Fibroblast of villous mesenchyme (primary cell): ENCODE measurements at regions not wholly inside any gene's neighbourhood (a gene's known extent, or its start where the extent isn't known, plus 50 kb on each side); places are given as distances from the start of the nearest gene placed in this dataset.

Experiments used
- DNase-seq: peaks from one replicate; pipeline ENCODE4 v3.0.0-alpha.2; 2010; ENCODE audit warnings: low read depth
- H3K4me3 ChIP-seq: 2 replicates; pipeline ENCODE4 v1.5.1; 2011; ENCODE audit warnings: low read depth, mild to moderate bottlenecking, low read length
- TF ChIP-seq, protein P1 (sequence below): IDR thresholded peaks from 2 replicates; pipeline ENCODE4 v1.5.1; 2012; ENCODE audit warnings: low read depth, mild to moderate bottlenecking, low read length; ENCODE audit not compliant: insufficient read depth

DNA sequence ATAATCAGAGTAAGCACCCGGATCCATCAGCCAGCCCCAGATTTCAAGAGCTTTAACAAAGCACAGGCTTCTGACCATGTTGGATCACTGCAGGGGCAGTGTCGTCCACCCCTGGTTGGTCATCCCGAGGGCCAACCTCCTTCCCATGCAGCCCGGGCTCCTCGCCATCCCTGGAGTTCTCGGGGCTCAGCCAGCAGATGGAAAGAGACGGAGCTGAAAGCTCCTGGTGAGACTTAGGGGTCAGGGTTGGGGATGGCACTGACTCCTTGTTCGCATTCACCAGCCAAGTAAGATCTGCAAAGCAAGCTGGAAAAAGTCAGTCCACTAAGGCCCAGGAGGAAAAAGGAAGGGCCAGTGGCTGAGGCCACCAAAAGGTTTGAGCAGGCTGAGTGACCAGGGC is 888.9 kb downstream of the BRD1 start:
- TF ChIP-seq, protein P1, sequence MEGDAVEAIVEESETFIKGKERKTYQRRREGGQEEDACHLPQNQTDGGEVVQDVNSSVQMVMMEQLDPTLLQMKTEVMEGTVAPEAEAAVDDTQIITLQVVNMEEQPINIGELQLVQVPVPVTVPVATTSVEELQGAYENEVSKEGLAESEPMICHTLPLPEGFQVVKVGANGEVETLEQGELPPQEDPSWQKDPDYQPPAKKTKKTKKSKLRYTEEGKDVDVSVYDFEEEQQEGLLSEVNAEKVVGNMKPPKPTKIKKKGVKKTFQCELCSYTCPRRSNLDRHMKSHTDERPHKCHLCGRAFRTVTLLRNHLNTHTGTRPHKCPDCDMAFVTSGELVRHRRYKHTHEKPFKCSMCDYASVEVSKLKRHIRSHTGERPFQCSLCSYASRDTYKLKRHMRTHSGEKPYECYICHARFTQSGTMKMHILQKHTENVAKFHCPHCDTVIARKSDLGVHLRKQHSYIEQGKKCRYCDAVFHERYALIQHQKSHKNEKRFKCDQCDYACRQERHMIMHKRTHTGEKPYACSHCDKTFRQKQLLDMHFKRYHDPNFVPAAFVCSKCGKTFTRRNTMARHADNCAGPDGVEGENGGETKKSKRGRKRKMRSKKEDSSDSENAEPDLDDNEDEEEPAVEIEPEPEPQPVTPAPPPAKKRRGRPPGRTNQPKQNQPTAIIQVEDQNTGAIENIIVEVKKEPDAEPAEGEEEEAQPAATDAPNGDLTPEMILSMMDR: no peak

DNA sequence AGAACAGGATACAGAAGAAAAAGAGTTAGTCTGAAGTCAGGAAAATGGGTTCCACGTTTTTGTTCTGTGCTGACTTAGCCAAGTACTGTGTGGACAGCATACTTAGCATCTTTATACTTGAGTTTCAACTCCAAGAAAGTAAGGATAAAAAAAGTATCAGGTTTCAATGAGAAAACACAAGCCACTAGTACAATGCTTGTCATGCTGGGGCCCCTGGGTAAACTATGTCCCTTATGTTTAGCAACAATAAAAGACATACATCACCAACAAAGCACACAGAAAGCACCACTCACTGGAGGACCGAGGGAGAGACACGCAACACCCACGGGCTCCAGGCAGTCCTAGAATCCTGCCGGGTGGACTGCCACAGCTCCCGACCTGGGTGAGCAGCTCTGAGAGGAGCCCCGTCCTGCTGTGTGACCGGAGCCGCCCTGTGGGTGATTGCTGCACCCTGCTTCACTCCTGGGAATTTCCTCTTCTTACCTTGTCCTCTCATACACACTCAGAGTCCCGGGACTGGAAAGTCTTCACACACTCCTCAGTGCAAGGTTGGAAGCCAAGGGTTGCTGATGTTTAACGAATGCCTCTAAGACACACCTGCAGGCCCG is 890.5 kb downstream of the BRD1 start:
- DNase-seq: no peak
- H3K4me3 ChIP-seq: no peak overlapping the region
- TF ChIP-seq, protein P1: no peak

More for the DNA sequence above, 888.9 kb downstream of the BRD1 start:
- no peak for DNase-seq
- no peak overlapping the region for H3K4me3 ChIP-seq

DNA sequence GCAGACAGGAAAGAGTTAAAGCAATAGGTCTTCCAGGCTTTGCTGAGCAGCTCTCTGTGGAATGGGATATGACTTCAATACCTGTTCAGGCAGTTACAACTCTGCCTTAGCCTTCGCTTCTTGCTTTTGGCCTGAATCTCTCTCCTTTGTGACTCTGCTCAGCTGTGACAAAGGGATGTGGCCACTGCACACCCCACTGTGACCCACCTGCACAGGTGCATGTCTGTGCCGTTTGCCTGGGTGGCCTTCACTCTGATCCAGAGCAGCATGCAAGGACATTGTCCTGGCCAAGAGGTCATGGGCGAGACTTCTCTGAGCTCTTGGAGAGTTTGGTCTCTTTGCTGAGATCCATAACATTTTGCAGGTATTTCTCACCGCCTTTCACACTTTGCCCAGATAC is 891.3 kb downstream of the BRD1 start:
- H3K4me3 ChIP-seq: no peak overlapping the region
- no peak for DNase-seq
- TF ChIP-seq, protein P1: no peak

DNA sequence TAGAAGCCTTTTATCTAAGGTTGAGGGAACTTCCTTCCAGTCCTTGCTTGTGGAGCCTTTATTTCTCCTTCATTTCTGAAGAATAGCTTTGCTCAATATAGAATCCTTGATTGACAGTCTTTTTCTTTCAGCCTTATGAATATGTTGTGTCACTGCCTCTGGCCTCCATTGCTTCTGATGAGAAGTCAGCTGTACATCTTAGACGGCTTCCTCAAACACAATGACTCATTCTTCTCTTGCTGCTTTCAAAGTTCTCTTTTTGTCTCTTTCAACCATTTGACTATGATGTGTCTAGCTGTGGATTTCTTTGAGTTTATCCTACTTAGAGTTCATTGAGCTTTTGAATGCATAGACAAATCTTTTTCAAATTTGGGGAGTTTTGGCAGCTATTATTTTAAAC is 893.2 kb downstream of the BRD1 start:
- no peak overlapping the region for H3K4me3 ChIP-seq
- TF ChIP-seq, protein P1: no peak
- no peak for DNase-seq

DNA sequence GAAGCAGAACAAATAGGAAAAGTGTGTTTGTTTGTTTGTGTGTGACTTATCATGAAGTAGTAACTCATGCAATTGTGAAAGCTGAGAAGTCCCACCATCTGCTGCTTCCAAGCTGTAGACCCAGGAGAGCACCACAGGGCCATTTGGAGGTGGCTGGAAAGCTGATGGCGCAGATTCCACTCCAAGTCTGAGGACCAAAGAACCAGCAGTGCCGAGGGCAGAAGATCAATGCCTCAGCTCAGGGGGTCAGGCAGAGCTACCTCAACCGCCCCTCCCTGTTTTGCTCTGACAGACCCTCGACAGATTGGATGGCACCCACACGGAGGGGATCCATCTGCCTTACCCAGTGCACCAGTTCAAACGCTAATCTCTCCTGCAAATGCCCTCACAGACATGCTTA is 896.2 kb downstream of the BRD1 start:
- H3K4me3 ChIP-seq: no peak overlapping the region
- DNase-seq: no peak
- TF ChIP-seq, protein P1: no peak

DNA sequence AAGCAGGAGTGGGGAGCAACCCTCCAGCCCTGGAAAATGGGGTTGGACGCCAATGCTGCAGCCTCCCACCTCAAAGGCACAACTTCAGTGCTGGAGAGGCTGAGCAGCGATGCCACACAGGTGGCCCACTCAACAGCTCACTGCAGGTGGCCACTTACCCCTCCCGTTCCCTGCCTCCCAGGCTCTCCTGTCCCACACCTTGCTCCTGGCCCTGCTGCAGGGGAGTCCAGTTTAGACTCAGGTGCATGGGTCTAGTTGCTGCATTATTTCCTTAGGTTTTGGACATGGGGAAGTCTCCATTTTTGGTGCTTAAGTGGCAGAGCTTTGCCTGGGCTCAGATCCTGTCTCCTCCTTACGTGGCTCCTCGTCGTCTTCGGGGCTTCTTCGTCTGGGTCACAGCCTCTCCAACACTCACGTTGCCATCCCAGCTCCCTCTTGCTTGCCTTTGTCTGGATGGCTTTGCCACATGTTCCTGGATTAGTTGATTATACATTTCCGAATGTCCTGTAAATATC is 898.3 kb downstream of the BRD1 start:
- DNase-seq: no peak
- H3K4me3 ChIP-seq: no peak overlapping the region
- TF ChIP-seq, protein P1: no peak

DNA sequence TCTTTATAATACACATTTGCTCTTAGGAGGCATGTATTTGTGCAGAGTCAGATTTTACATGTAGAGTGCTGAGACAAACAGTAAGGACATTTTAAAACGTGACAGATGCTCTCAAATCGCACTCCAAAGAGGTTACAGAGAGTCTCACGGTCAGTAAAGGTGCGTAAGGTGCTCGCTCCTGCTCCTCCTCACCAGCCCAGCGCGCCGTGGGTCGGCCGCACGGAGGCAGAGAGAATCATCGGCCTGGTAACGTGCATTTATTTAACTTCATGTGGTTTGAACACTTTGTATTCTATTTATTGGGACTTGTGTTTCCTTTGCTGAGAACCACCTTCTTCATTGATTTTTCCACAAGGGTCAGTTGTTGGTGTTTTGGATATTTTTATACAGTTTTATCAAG is 900.1 kb downstream of the BRD1 start:
- TF ChIP-seq, protein P1: no peak
- H3K4me3 ChIP-seq: no peak overlapping the region
- no peak for DNase-seq
